Naive thymus-derived CD4-positive, alpha-beta T cell (primary cell): ENCODE measurements at regions not wholly inside any gene's neighbourhood (a gene's known extent, or its start where the extent isn't known, plus 50 kb on each side); places are given as distances from the start of the nearest gene placed in this dataset.
"Not testable (repeated sequence)": the region's sequence is repeated elsewhere in the genome, so short reads cannot be mapped to it uniquely, and the experiment has no call there.

ENCODE experiments used
- ATAC-seq: fragments of 150-1000 bp; cut with Tn5 transposase; 2 replicates; pipeline ENCODE4 v1.10.0; 2021; ENCODE audit warnings: mild to moderate bottlenecking, moderate library complexity
- CTCF ChIA-PET: fragments of 350-600 bp; sonication (Branson Sonifier 250); formaldehyde crosslinking; loops from one replicate; lab custom pipeline; 2021; ENCODE audit warnings: antibody characterized with exemption; lab: Charles Lee
- POLR2A ChIA-PET: fragments of 350-600 bp; sonication (Branson Sonifier 250); formaldehyde crosslinking; loops from one replicate; lab custom pipeline; 2021; ENCODE audit warnings: antibody characterized with exemption, inconsistent platforms; lab: Charles Lee
- DNase-seq, 9 donors: peaks; one replicate each; pipeline versions ENCODE4 v3.0.0 to v3.0.0-alpha.2; 2020 to 2022; ENCODE audit warnings: mixed read lengths in 1 of 9
- H3K27ac ChIP-seq: one replicate; pipeline ENCODE4 v1.7.0; 2013; ENCODE audit warnings: mild to moderate bottlenecking, low read depth, low read length, moderate library complexity
- H3K27me3 ChIP-seq, 2 donors: one replicate each; pipeline ENCODE4 v1.7.0; 2013; ENCODE audit warnings: low read length in 2 of 2, mild to moderate bottlenecking in 2 of 2, moderate library complexity in 2 of 2; ENCODE audit not compliant: control insufficient read depth in 2 of 2, insufficient read depth in 2 of 2
- H3K36me3 ChIP-seq, 3 experiments: 1 replicate in 2 of 3; 2 replicates in 1 of 3; pipeline ENCODE4 v1.7.0; 2013; ENCODE audit warnings: low read length in 3 of 3, mild to moderate bottlenecking in 3 of 3, moderate library complexity in 1 of 3; ENCODE audit not compliant: insufficient read depth in 3 of 3, control insufficient read depth in 2 of 3
- H3K4me1 ChIP-seq, 2 donors: one replicate each; pipeline ENCODE4 v1.7.0; 2013; ENCODE audit warnings: low read length in 2 of 2, mild to moderate bottlenecking in 2 of 2, moderate library complexity in 1 of 2; ENCODE audit not compliant: control insufficient read depth in 2 of 2, insufficient read depth in 2 of 2
- H3K4me3 ChIP-seq: 2 replicates; pipeline ENCODE4 v1.7.0; 2013; ENCODE audit warnings: mild to moderate bottlenecking, low read length
- H3K9me3 ChIP-seq, 3 experiments: 1 replicate in 2 of 3; 2 replicates in 1 of 3; pipeline ENCODE4 v1.7.0; 2013; ENCODE audit warnings: low read length in 3 of 3; ENCODE audit not compliant: control insufficient read depth in 2 of 3
- H3K27ac Mint-ChIP-seq, 9 donors: one replicate each; pipeline ENCODE4 v1.8.0; 2020 to 2022; ENCODE audit warnings: mixed read lengths in 9 of 9, mild to moderate bottlenecking in 8 of 9, moderate library complexity in 5 of 9, inconsistent platforms in 2 of 9
- H3K27me3 Mint-ChIP-seq, 5 donors: one replicate each; pipeline ENCODE4 v1.8.0; 2021 to 2022; ENCODE audit warnings: mixed read lengths in 5 of 5, mild to moderate bottlenecking in 1 of 5
- H3K36me3 Mint-ChIP-seq, 5 donors: one replicate each; pipeline ENCODE4 v1.8.0; 2020 to 2022; ENCODE audit warnings: mixed read lengths in 5 of 5, mild to moderate bottlenecking in 3 of 5, inconsistent platforms in 1 of 5
- H3K4me1 Mint-ChIP-seq, 7 donors: one replicate each; pipeline ENCODE4 v1.8.0; 2020 to 2022; ENCODE audit warnings: mixed read lengths in 7 of 7, mild to moderate bottlenecking in 3 of 7, inconsistent platforms in 1 of 7
- H3K4me3 Mint-ChIP-seq, 10 donors: one replicate each; pipeline ENCODE4 v1.8.0; 2020 to 2022; ENCODE audit warnings: mild to moderate bottlenecking in 10 of 10, mixed read lengths in 10 of 10, moderate library complexity in 6 of 10, inconsistent platforms in 2 of 10
- H3K9me3 Mint-ChIP-seq, 11 donors: one replicate each; pipeline ENCODE4 v1.8.0; 2020 to 2022; ENCODE audit warnings: mixed read lengths in 11 of 11, mild to moderate bottlenecking in 4 of 11, inconsistent platforms in 1 of 11, moderate library complexity in 1 of 11
- intact Hi-C, 2 donors: fragments of 100-400 bp; cut with micrococcal nuclease; formaldehyde crosslinking; loops; one replicate each; pipeline ENCODE4 v1.15.1; 2023

DNA sequence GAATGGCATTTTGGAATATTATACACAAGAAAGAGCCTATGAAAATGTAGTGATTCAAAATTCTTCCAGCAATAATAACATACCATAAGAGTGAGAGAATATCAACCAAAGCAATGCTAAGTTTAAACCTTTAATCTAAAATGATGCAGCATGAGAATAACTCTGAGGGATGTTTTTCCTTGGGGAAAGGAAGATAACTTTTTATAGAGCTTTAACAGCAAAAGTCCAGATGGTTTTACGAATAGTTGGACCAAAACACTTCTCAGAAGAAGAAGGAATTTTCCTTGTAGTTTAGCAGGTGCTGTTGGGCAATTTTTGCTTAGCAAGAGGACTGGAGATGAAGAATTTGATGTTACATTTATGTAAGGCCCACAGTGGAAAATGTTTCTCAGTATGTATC, 1503.2 kb downstream of the HACE1 start:
- no peak for ATAC-seq
- no peak for DNase-seq
- no peak overlapping the region for H3K4me3 Mint-ChIP-seq
- Histone ChIP-seq H3K4me1 (no peaks in the 10 kb centered on the region), H3K4me3 (no peak overlapping the region), H3K27me3 (no peaks in the 10 kb centered on the region), H3K9me3 (no peaks in the 10 kb centered on the region), H3K36me3 (no peaks in the 10 kb centered on the region), H3K27ac (no peak overlapping the region)
- POLR2A ChIA-PET, result no interaction called here
- H3K27me3 Mint-ChIP-seq, result no peaks in the 10 kb centered on the region
- intact Hi-C loops, result no loop called here
- H3K36me3 Mint-ChIP-seq, result no peaks in the 10 kb centered on the region
- H3K27ac Mint-ChIP-seq, result no peak overlapping the region
- no peaks in the 10 kb centered on the region for H3K4me1 Mint-ChIP-seq
- H3K9me3 Mint-ChIP-seq, result peaks cover 0 to 8% (median 4%) of the 10 kb centered on the region in 11 donors
- CTCF ChIA-PET, result no interaction called here

DNA sequence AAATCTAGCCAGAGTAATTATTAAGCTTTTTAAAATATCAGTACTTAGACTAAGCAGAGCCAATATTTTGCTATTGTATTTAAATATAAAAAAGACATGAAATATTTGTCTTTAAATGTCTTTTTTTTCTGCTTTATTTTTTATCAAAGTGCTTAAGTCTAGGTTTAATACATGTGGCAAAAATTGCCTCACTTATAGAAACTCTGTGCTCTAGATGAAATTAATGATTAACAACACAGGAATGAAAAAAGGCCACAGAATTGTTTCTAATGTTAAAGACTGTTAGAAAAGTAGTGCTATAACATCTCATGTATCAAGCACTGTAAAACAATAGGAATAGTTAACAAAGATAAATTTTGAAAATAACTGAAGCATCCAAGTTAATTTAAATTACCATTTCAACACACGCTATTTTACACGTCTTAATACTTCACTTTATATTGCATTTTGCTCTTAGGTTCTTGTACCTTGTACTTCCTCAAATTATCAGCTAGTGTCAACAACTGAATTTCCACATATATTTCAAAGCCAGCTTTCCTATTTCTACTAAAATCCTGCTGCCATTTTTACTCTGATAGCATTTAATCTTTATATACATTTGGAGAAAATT, 1515.1 kb downstream of the HACE1 start:
- no peaks in the 10 kb centered on the region for H3K9me3 ChIP-seq
- POLR2A ChIA-PET, result no interaction called here
- H3K4me1 ChIP-seq, result no peaks in the 10 kb centered on the region
- no peaks in the 10 kb centered on the region for H3K4me1 Mint-ChIP-seq
- no peaks in the 10 kb centered on the region for H3K27me3 ChIP-seq
- no peak for DNase-seq
- intact Hi-C loops, result loop anchor here in 1 of 2 donors (1.0 kb wide), 1 partner anchor 7 kb away; no protein-coding TSS in a partner anchor
- H3K27me3 Mint-ChIP-seq, result no peaks in the 10 kb centered on the region
- no peak overlapping the region for H3K27ac ChIP-seq
- CTCF ChIA-PET, result interaction anchor here (0.7 kb wide), 1 partner anchor 671 kb away, joined by 4 read pairs; no protein-coding TSS in a partner anchor
- H3K36me3 ChIP-seq, result no peaks in the 10 kb centered on the region
- peaks cover 0 to 4% (median 0%) of the 10 kb centered on the region in 11 donors for H3K9me3 Mint-ChIP-seq
- H3K4me3 Mint-ChIP-seq, result no peak overlapping the region
- no peak for ATAC-seq
- no peak overlapping the region for H3K27ac Mint-ChIP-seq
- no peak overlapping the region for H3K4me3 ChIP-seq
- no peaks in the 10 kb centered on the region for H3K36me3 Mint-ChIP-seq

DNA sequence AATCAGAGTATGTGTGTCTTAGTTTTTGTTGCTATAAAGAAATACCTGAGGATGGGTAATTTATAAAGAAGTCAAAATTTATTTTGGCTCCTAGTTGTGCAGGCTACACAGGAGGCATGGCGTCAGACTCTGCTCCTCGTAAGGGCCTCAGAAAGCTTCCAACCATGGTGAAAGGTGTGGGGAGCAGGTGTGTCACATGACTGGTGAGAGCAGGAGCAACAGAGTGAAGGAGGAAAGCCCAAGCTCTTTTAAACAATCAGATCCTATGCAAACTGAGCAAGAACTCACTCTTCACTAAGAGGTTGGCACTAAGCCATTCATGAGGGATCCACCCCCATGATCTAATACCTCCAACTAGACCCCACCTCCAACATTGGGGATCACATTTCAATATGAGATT, 1524.3 kb downstream of the HACE1 start:
- intact Hi-C loops, result no loop called here
- CTCF ChIA-PET, result no interaction called here

DNA sequence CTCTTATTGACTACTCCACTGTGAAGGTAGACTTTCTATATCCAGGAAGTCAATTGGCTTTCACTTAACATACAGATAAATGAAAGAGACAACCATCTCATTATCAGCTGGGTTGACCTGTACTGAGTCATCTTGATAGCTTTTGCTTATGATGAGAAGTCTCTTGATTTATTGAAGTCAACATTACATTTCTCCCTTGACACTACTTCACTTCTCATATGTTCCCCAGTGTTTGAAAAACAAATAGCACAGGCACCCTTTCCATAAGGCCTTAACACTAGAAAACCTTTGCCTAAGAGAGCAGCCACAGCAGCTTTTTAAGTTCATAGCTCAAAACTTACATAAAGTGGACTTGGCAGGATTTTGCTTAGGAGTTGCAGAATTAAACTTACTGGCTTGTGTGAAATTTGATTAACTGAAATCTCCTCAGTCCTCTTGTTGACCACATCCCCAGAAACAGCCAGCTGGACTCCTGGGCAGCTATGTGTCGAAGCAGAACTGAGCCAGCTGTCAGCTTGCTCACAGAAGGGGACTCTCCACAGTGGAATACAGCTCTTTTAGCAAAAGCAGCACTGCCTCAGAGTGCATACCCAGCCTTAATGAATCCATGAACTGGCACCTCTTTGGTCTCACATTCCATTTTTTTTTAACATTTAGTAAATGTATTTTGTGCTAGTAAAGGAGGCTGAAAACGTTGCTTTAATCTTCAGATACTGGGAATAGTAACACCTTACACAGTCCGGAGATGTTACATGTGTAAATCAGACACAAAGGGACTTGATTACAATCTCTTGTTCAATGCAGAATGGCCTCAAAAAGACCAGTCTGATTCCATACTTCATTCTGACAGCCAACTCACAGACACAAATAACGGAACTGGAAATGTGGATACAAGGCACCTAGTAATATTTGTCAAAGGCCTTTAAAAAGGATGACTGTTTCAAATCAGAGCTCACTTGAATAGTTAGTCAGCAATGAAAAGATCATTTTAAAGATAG, 1532.7 kb downstream of the HACE1 start:
- no peaks in the 10 kb centered on the region for H3K27me3 ChIP-seq
- peaks cover 0 to 7% (median 0%) of the 10 kb centered on the region in 11 donors for H3K9me3 Mint-ChIP-seq
- no peaks in the 10 kb centered on the region for H3K4me1 ChIP-seq
- no peak overlapping the region for H3K27ac ChIP-seq
- ChIA-PET POLR2A (no interaction called here), CTCF (no interaction called here)
- no peaks in the 10 kb centered on the region for H3K9me3 ChIP-seq
- DNase-seq (no peak), ATAC-seq (no peak)
- H3K27me3 Mint-ChIP-seq, result no peaks in the 10 kb centered on the region
- H3K4me1 Mint-ChIP-seq, result no peaks in the 10 kb centered on the region
- no peak overlapping the region for H3K4me3 ChIP-seq
- no peaks in the 10 kb centered on the region for H3K36me3 ChIP-seq
- no peak overlapping the region for H3K4me3 Mint-ChIP-seq
- H3K36me3 Mint-ChIP-seq, result no peaks in the 10 kb centered on the region
- H3K27ac Mint-ChIP-seq, result no peak overlapping the region
- intact Hi-C loops, result loop anchor here in 1 of 2 donors (5.0 kb wide), 1 partner anchor 40 kb away; no protein-coding TSS in a partner anchor

More for the DNA sequence above, 1524.3 kb downstream of the HACE1 start:
- no peaks in the 10 kb centered on the region for H3K4me1 Mint-ChIP-seq
- no peak overlapping the region for H3K4me3 Mint-ChIP-seq
- Histone ChIP-seq H3K36me3 (no peaks in the 10 kb centered on the region), H3K27me3 (no peaks in the 10 kb centered on the region), H3K9me3 (no peaks in the 10 kb centered on the region), H3K4me3 (no peak overlapping the region), H3K4me1 (no peaks in the 10 kb centered on the region), H3K27ac (no peak overlapping the region)
- no peak for ATAC-seq
- POLR2A ChIA-PET, result no interaction called here
- no peaks in the 10 kb centered on the region for H3K27me3 Mint-ChIP-seq
- DNase-seq, result no peak
- no peak overlapping the region for H3K27ac Mint-ChIP-seq
- H3K36me3 Mint-ChIP-seq, result no peaks in the 10 kb centered on the region
- H3K9me3 Mint-ChIP-seq, result peaks cover 0 to 4% (median 0%) of the 10 kb centered on the region in 11 donors

DNA sequence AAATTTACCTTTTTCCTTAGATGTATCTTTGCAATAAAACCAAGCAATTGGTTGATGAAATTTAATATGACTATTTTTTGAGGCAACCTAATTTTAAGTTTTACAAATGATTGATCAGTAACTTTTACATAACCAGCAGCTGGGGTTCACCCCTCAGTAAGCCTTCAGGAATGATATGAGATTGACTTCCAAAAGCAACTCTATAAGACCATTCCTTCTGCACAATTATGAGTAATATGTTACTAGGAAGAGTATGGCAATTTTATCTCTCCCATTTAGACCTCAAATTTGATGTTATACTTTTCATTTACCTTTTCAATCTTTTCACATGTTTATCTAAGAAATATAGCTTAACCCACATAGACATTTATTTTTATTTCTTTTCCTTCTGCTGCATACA, 1546.3 kb downstream of the HACE1 start:
- ChIA-PET CTCF (no interaction called here), POLR2A (no interaction called here)
- no peaks in the 10 kb centered on the region for H3K27me3 Mint-ChIP-seq
- no peaks in the 10 kb centered on the region for H3K4me1 ChIP-seq
- no peak overlapping the region for H3K4me3 ChIP-seq
- intact Hi-C loops, result no loop called here
- no peaks in the 10 kb centered on the region for H3K36me3 Mint-ChIP-seq
- ATAC-seq, result no peak
- no peak overlapping the region for H3K27ac Mint-ChIP-seq
- H3K36me3 ChIP-seq, result no peaks in the 10 kb centered on the region
- H3K4me1 Mint-ChIP-seq, result no peaks in the 10 kb centered on the region
- no peak overlapping the region for H3K4me3 Mint-ChIP-seq
- peaks cover 0 to 13% (median 6%) of the 10 kb centered on the region in 11 donors for H3K9me3 Mint-ChIP-seq
- H3K27me3 ChIP-seq, result no peaks in the 10 kb centered on the region
- DNase-seq, result no peak
- H3K9me3 ChIP-seq, result no peaks in the 10 kb centered on the region
- H3K27ac ChIP-seq, result no peak overlapping the region

DNA sequence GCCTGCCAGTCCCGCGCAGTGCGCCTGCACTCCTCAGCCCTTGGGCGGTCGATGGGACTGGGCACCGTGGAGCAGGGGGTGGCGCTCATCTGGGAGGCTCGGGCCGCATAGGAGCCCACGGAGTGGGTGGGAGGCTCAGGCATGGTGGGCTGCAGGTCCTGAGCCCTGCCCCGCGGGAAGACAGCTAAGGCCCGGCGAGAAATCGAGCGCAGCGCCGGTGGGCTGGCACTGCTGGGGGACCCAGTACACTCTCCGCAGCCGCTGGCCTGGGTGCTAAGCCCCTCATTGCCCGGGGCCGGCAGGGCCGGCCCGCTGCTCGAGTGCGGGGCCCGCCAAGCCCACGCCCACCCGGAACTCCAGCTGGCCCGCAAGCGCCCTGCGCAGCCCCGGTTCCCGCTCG, 1565.3 kb downstream of the HACE1 start:
- H3K27ac Mint-ChIP-seq, POLR2A ChIA-PET, H3K4me1 ChIP-seq, H3K9me3 ChIP-seq, intact Hi-C loops, H3K27me3 Mint-ChIP-seq, ATAC-seq, CTCF ChIA-PET, H3K4me1 Mint-ChIP-seq, H3K27me3 ChIP-seq, H3K36me3 Mint-ChIP-seq, H3K36me3 ChIP-seq, DNase-seq, H3K4me3 Mint-ChIP-seq, H3K27ac ChIP-seq, H3K4me3 ChIP-seq: not testable (repeated sequence)
- peaks cover 0 to 10% (median 0%) of the 10 kb centered on the region in 11 donors for H3K9me3 Mint-ChIP-seq
